ENCODE measurements at regions not wholly inside any gene's neighbourhood (a gene's known extent, or its start where the extent isn't known, plus 50 kb on each side); places are given as distances from the start of the nearest gene placed in this dataset.

DNA sequence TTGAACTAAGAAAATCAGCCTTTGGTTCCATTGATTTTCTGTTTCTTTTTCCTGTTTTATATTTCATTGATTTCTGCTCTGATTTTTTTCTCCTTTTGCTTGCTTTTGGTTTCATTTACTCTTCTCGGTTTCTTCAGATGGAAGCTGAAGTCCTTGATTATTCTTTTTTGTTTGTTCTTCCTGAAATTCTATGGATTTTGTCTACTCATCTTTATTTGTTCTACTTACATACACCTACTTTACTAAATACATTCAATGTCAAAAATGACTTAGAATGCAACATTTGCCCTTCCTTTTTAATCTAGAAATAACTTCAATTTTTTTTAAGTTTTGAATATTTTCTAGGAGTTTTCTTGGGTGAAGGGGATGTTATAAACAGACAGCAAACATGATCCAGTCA lies 612.5 kb downstream of the METTL4 start:
- no peaks in the 10 kb centered on the region for H3K9me3 ChIP-seq (ENCODE audit: insufficient read depth, low read depth, low read length)
- H2BK12ac ChIP-seq (ENCODE audit: low read length) = no peak overlapping the region
- no peak overlapping the region for H4K91ac ChIP-seq (ENCODE audit: low read depth, low read length)
- H4K12ac ChIP-seq (ENCODE audit: low read depth, low read length) = no peak overlapping the region
- H3K9ac ChIP-seq (ENCODE audit: low read length) = no peak overlapping the region
- no peak overlapping the region for H2AFZ ChIP-seq (ENCODE audit: insufficient read depth, low read length, poor library complexity)
- H3K14ac ChIP-seq (ENCODE audit: low read length) = no peak overlapping the region
- no peak overlapping the region for H3K4me3 ChIP-seq (ENCODE audit: low read depth, low read length)
- no peak overlapping the region for H3K23ac ChIP-seq (ENCODE audit: low read length)
- no peak overlapping the region for H3K4me2 ChIP-seq (ENCODE audit: low read length)
- no peaks in the 10 kb centered on the region for H3K79me1 ChIP-seq (ENCODE audit: low read length)
- no peak for DNase-seq
- H3K4me1 ChIP-seq (ENCODE audit: control insufficient read depth in 1 of 2, insufficient read depth in 2 of 2, low read length in 2 of 2) = no peaks in the 10 kb centered on the region
- no CpG with 5 or more reads among the region's 1 CpG for WGBS (ENCODE audit: extremely low coverage, insufficient coverage, insufficient read length)
- H3K18ac ChIP-seq (ENCODE audit: low read length) = no peak overlapping the region
- no peak overlapping the region for H2AK5ac ChIP-seq (ENCODE audit: low read length)
- H3K36me3 ChIP-seq (ENCODE audit: control insufficient read depth in 1 of 2, insufficient read depth in 2 of 2, low read length in 2 of 2) = no peaks in the 10 kb centered on the region
- H3K4ac ChIP-seq (ENCODE audit: low read depth, low read length) = no peak overlapping the region
- H4K8ac ChIP-seq (ENCODE audit: low read depth, low read length) = no peak overlapping the region
- H3K27me3 ChIP-seq (ENCODE audit: insufficient read depth, low read length) = no peaks in the 10 kb centered on the region
- H2BK120ac ChIP-seq (ENCODE audit: insufficient read depth, low read length, poor library complexity) = no peak overlapping the region
- no peak overlapping the region for H2BK5ac ChIP-seq (ENCODE audit: low read depth, low read length, poor library complexity)
- H3K27ac ChIP-seq (ENCODE audit: low read depth, low read length) = no peak overlapping the region
- no peaks in the 10 kb centered on the region for H3K79me2 ChIP-seq (ENCODE audit: control insufficient read depth, insufficient read depth, low read length, poor library complexity)

DNA sequence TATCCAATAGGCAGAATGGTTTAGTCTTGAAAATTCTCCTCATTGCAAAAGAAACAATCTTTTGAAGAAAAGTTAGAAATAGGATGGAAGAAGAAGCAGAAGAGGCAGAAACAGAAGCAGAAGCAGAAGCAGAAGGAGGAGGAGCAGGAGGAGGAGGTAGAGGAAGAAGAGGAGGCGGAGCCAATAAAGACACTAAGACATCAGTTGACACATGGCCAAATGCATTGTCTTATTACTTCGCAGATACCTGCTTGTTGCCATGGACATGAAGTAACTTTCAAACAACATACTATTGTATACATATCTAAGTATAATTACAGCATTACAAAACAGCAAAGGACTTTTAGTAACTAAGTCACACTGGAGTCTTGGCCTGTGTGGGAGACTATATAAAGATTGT lies 606.3 kb downstream of the METTL4 start:
- Histone ChIP-seq H2BK5ac (ENCODE audit: low read depth, low read length, poor library complexity) (no peak overlapping the region), H2AFZ (ENCODE audit: insufficient read depth, low read length, poor library complexity) (no peak overlapping the region), H3K23ac (ENCODE audit: low read length) (no peak overlapping the region), H3K27ac (ENCODE audit: low read depth, low read length) (no peak overlapping the region), H3K9me3 (ENCODE audit: insufficient read depth, low read depth, low read length) (no peaks in the 10 kb centered on the region), H3K36me3 (ENCODE audit: control insufficient read depth in 1 of 2, insufficient read depth in 2 of 2, low read length in 2 of 2) (no peaks in the 10 kb centered on the region), H3K4me1 (ENCODE audit: control insufficient read depth in 1 of 2, insufficient read depth in 2 of 2, low read length in 2 of 2) (no peaks in the 10 kb centered on the region), H3K18ac (ENCODE audit: low read length) (no peak overlapping the region), H4K12ac (ENCODE audit: low read depth, low read length) (no peak overlapping the region), H3K9ac (ENCODE audit: low read length) (no peak overlapping the region), H4K8ac (ENCODE audit: low read depth, low read length) (no peak overlapping the region), H3K4ac (ENCODE audit: low read depth, low read length) (no peak overlapping the region), H2AK5ac (ENCODE audit: low read length) (no peak overlapping the region), H3K14ac (ENCODE audit: low read length) (no peak overlapping the region), H2BK12ac (ENCODE audit: low read length) (no peak overlapping the region), H3K4me3 (ENCODE audit: low read depth, low read length) (no peak overlapping the region), H3K79me2 (ENCODE audit: control insufficient read depth, insufficient read depth, low read length, poor library complexity) (no peaks in the 10 kb centered on the region), H3K27me3 (ENCODE audit: insufficient read depth, low read length) (no peaks in the 10 kb centered on the region), H3K79me1 (ENCODE audit: low read length) (no peaks in the 10 kb centered on the region), H4K91ac (ENCODE audit: low read depth, low read length) (no peak overlapping the region), H2BK120ac (ENCODE audit: insufficient read depth, low read length, poor library complexity) (no peak overlapping the region), H3K4me2 (ENCODE audit: low read length) (no peak overlapping the region)
- WGBS (ENCODE audit: extremely low coverage, insufficient coverage, insufficient read length) = no CpG with 5 or more reads among the region's 2 CpGs
- DNase-seq = peak in 1 of 2 donors; percentile 21

DNA sequence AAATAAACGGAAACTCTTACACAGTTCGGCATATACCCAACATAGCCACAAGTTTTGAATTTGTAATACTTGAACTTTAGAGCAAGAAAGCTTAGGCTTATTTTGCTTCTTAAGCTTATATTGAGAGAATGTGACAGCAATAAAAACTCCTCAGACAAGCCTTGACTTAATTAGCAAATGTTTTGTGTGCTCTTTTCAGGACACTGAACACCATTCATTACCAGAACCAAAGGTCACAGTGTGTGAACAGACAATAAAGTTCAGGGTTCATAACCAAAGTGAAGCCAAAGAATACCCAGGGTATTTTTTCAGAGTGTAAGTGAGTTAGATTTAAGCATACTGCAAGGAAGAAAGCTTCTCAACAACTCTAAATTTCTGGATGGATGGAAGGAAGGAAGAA lies 605.8 kb downstream of the METTL4 start:
- no peak overlapping the region for H3K27ac ChIP-seq (ENCODE audit: low read depth, low read length)
- H3K14ac ChIP-seq (ENCODE audit: low read length) = no peak overlapping the region
- WGBS (ENCODE audit: extremely low coverage, insufficient coverage, insufficient read length) = no CpG with 5 or more reads among the region's 2 CpGs
- H3K4me1 ChIP-seq (ENCODE audit: control insufficient read depth in 1 of 2, insufficient read depth in 2 of 2, low read length in 2 of 2) = no peaks in the 10 kb centered on the region
- H2AFZ ChIP-seq (ENCODE audit: insufficient read depth, low read length, poor library complexity) = no peak overlapping the region
- H2BK12ac ChIP-seq (ENCODE audit: low read length) = no peak overlapping the region
- DNase-seq = no peak
- no peak overlapping the region for H3K4me3 ChIP-seq (ENCODE audit: low read depth, low read length)
- no peak overlapping the region for H3K4me2 ChIP-seq (ENCODE audit: low read length)
- no peak overlapping the region for H4K12ac ChIP-seq (ENCODE audit: low read depth, low read length)
- H2BK5ac ChIP-seq (ENCODE audit: low read depth, low read length, poor library complexity) = no peak overlapping the region
- no peaks in the 10 kb centered on the region for H3K79me2 ChIP-seq (ENCODE audit: control insufficient read depth, insufficient read depth, low read length, poor library complexity)
- H3K9ac ChIP-seq (ENCODE audit: low read length) = no peak overlapping the region
- H3K23ac ChIP-seq (ENCODE audit: low read length) = no peak overlapping the region
- H3K18ac ChIP-seq (ENCODE audit: low read length) = no peak overlapping the region
- no peak overlapping the region for H2AK5ac ChIP-seq (ENCODE audit: low read length)
- H3K27me3 ChIP-seq (ENCODE audit: insufficient read depth, low read length) = no peaks in the 10 kb centered on the region
- no peak overlapping the region for H3K4ac ChIP-seq (ENCODE audit: low read depth, low read length)
- no peak overlapping the region for H4K8ac ChIP-seq (ENCODE audit: low read depth, low read length)
- H2BK120ac ChIP-seq (ENCODE audit: insufficient read depth, low read length, poor library complexity) = no peak overlapping the region
- H3K9me3 ChIP-seq (ENCODE audit: insufficient read depth, low read depth, low read length) = no peaks in the 10 kb centered on the region
- no peaks in the 10 kb centered on the region for H3K36me3 ChIP-seq (ENCODE audit: control insufficient read depth in 1 of 2, insufficient read depth in 2 of 2, low read length in 2 of 2)
- no peaks in the 10 kb centered on the region for H3K79me1 ChIP-seq (ENCODE audit: low read length)
- no peak overlapping the region for H4K91ac ChIP-seq (ENCODE audit: low read depth, low read length)

DNA sequence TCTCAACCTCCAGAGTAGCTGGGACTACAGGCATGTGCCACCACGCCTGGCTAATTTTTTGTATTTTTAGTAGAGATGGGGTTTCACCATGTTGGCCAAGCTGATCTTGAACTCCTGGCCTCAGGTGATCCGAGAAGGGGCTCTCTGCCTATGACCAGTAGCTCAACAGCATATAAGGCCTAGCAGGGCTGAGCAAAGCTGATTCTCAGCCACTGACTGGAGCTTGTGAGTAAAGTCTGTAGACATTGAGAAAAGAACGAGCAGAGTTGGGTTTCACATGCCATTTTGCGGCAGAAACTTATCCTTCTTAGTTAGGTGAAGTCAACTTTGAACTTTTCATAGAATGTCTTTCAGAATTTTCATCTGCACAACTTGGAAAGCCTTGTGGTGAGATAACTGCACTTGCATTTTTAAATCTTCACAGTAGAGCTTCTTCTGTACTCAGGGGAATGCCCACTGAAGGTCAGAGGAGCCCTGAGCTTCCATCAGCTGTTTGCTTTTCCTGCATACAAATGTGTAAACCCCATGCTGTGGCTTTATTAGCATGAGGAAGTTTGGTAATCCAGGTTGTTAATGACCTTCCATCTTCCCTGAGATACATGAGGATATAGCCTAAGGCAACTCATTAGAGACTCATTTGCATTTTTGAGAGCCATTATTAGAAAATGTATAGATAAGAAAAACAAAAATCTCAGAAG lies 602.4 kb downstream of the METTL4 start:
- Histone ChIP-seq H3K18ac (ENCODE audit: low read length) (no peak overlapping the region), H4K12ac (ENCODE audit: low read depth, low read length) (no peak overlapping the region), H2BK12ac (ENCODE audit: low read length) (no peak overlapping the region), H3K36me3 (ENCODE audit: control insufficient read depth in 1 of 2, insufficient read depth in 2 of 2, low read length in 2 of 2) (no peaks in the 10 kb centered on the region), H3K23ac (ENCODE audit: low read length) (no peak overlapping the region), H3K9ac (ENCODE audit: low read length) (no peak overlapping the region), H3K4me3 (ENCODE audit: low read depth, low read length) (no peak overlapping the region), H3K27ac (ENCODE audit: low read depth, low read length) (no peak overlapping the region), H3K4me1 (ENCODE audit: control insufficient read depth in 1 of 2, insufficient read depth in 2 of 2, low read length in 2 of 2) (no peaks in the 10 kb centered on the region), H2AFZ (ENCODE audit: insufficient read depth, low read length, poor library complexity) (no peak overlapping the region), H2BK120ac (ENCODE audit: insufficient read depth, low read length, poor library complexity) (no peak overlapping the region), H4K91ac (ENCODE audit: low read depth, low read length) (no peak overlapping the region), H2AK5ac (ENCODE audit: low read length) (no peak overlapping the region), H3K9me3 (ENCODE audit: insufficient read depth, low read depth, low read length) (no peaks in the 10 kb centered on the region), H3K27me3 (ENCODE audit: insufficient read depth, low read length) (no peaks in the 10 kb centered on the region), H3K4ac (ENCODE audit: low read depth, low read length) (no peak overlapping the region), H3K4me2 (ENCODE audit: low read length) (no peak overlapping the region), H2BK5ac (ENCODE audit: low read depth, low read length, poor library complexity) (no peak overlapping the region), H4K8ac (ENCODE audit: low read depth, low read length) (no peak overlapping the region), H3K14ac (ENCODE audit: low read length) (no peak overlapping the region), H3K79me1 (ENCODE audit: low read length) (no peaks in the 10 kb centered on the region), H3K79me2 (ENCODE audit: control insufficient read depth, insufficient read depth, low read length, poor library complexity) (no peaks in the 10 kb centered on the region)
- no peak for DNase-seq
- WGBS (ENCODE audit: extremely low coverage, insufficient coverage, insufficient read length) = no CpG with 5 or more reads among the region's 4 CpGs

Measured in trophoblast cell (in vitro differentiated cells and primary cell).